Astrocyte of the hippocampus (primary cell): ENCODE measurements at regions not wholly inside any gene's neighbourhood (a gene's known extent, or its start where the extent isn't known, plus 50 kb on each side); places are given as distances from the start of the nearest gene placed in this dataset.

Source experiments
- DNase-seq: peaks from one replicate; pipeline ENCODE4 v3.0.0; 2011; ENCODE audit warnings: low read depth, low spot score

DNA sequence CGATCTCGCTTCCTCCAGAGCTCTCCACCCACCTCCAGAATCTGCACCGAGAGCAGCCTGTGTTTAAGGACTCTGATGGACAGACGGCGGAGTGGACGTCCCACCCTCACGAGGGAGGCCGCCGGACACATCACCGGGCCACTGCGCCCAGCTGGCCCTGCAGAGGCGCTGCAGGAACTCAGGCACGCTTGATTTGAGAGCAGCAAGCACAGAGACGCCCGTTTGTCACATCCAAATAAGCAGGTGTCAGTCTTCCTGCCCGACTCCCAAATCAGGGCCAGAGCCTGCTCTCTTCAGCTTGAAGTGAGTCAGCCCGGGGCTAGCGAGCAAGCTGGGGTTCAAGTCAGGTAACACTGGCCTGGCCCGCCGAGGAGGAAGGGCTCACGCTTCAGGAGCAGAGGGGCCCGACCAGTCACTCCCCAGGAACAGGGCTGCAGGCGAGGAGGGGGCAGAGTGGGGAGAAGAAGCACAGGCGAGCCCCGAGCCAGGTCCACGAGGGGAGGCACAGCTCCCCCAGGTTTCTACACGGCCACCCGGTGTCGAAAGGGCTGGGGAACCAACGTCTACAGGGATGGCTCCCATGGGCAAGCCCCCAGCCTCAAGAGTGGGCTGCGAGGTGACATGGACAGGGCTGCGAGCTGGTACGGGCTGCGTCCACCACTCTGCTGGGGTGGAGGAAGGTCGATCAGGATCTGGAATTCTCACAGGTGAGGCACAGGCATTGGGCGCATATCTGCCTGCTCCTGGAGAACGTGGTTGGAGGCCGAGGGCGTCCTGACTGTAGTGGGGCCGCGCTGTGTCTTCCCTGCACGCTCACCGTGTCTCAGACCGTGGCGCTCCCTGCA, 52.5 kb upstream of the CTDP1 start:
- no peak for DNase-seq

DNA sequence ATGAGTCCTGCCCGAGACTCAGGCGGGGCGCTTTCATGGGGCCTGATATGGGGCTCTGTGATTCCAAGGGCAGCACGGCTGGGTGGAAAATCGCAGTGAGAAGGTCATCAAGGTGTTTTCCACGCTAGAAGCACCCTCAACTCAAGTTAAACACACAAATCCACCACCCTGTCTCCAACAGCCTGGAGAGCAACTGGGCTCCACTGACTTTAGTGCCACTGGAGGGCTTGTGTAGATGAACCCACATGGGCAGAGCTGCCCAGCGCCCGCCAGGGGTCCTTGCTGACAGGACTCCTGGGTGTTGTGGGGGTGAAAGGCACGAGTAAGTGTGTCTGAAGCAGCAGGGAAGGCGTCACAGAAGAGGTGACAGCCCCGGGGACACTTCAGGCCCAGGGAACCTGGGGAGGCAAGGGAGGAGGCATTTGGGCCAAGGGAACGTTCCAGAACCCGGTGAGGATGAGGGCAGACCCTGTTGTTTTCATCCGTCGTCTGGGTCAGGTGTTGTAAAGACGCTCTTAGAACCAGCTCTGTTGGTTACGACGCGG, 51.8 kb upstream of the CTDP1 start:
- no peak for DNase-seq

- no peak for DNase-seq
Measured at GRCh38 chr18:79628416-79629248, 51.0 kb upstream of the CTDP1 start.

DNA sequence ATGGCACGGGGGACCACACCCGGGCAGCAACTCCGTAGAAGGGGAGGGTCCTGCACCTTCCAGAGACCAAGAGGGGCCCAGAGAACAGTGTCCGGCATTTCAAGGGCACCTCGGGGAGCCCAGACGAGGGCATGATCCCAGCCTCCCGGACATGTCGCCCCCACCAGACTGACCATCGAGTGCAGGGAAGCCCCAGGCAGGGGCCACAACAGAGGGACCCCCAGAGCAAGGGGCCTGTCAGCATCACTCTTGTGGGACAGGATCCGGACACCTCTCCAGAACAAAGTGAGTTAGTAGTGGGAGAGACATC, 50.4 kb upstream of the CTDP1 start:
- no peak for DNase-seq

GRCh38 chr18:79629606-79630005, 50.0 kb upstream of the CTDP1 start:
- no peak for DNase-seq
